HG03432 (cell line): ENCODE measurements at regions not wholly inside any gene's neighbourhood (a gene's known extent, or its start where the extent isn't known, plus 50 kb on each side); places are given as distances from the start of the nearest gene placed in this dataset.
"Not testable (repeated sequence)": the region's sequence is repeated elsewhere in the genome, so short reads cannot be mapped to it uniquely, and the experiment has no call there.

ENCODE experiments used
- ATAC-seq: cut with Tn5 transposase; IDR thresholded peaks from one replicate; pipeline ENCODE4 v1.9.1; 2021; ENCODE audit warnings: mild to moderate bottlenecking, moderate library complexity; ENCODE audit not compliant: unreplicated experiment

- no peak for ATAC-seq
Observed at GRCh38 chr19:31838163-31838815, 489.1 kb upstream of the TSHZ3 start.

- no peak for ATAC-seq
Observed at GRCh38 chr19:31840371-31840770, 491.1 kb upstream of the TSHZ3 start.

- no peak for ATAC-seq
Observed at GRCh38 chr19:31841755-31842154, 492.5 kb upstream of the TSHZ3 start.

- no peak for ATAC-seq
Observed at GRCh38 chr19:31863122-31863521, 482.3 kb upstream of the ZNF507 start.

- ATAC-seq: no peak
Observed at GRCh38 chr19:31874313-31874712, 471.1 kb upstream of the ZNF507 start.

GRCh38 chr19:31875591-31875990 is 469.8 kb upstream of the ZNF507 start:
- ATAC-seq: no peak

- ATAC-seq: no peak
Observed at GRCh38 chr19:31880283-31880682, 465.1 kb upstream of the ZNF507 start.

- no peak for ATAC-seq
Observed at GRCh38 chr19:31881988-31882387, 463.4 kb upstream of the ZNF507 start.

- no peak for ATAC-seq
Observed at GRCh38 chr19:31882709-31883108, 462.7 kb upstream of the ZNF507 start.

- no peak for ATAC-seq
Observed at GRCh38 chr19:31883296-31883990, 462.0 kb upstream of the ZNF507 start.

GRCh38 chr19:31885280-31885853 is 460.0 kb upstream of the ZNF507 start:
- no peak for ATAC-seq

- ATAC-seq: no peak
Observed at GRCh38 chr19:31890230-31890629, 455.2 kb upstream of the ZNF507 start.

GRCh38 chr19:31892060-31892459 is 453.4 kb upstream of the ZNF507 start:
- no peak for ATAC-seq

GRCh38 chr19:31893491-31893890 is 451.9 kb upstream of the ZNF507 start:
- not testable (repeated sequence) for ATAC-seq

GRCh38 chr19:31894451-31894850 is 451.0 kb upstream of the ZNF507 start:
- ATAC-seq: no peak

- ATAC-seq: no peak
Observed at GRCh38 chr19:31897292-31897691, 448.1 kb upstream of the ZNF507 start.

- ATAC-seq: no peak
Observed at GRCh38 chr19:31900991-31901390, 444.4 kb upstream of the ZNF507 start.

GRCh38 chr19:31902821-31903220 is 442.6 kb upstream of the ZNF507 start:
- no peak for ATAC-seq

- no peak for ATAC-seq
Observed at GRCh38 chr19:31903979-31904378, 441.4 kb upstream of the ZNF507 start.

GRCh38 chr19:31906111-31906871 is 439.1 kb upstream of the ZNF507 start:
- peak; percentile 69 for ATAC-seq

- ATAC-seq: no peak
Observed at GRCh38 chr19:31907661-31908060, 437.7 kb upstream of the ZNF507 start.

GRCh38 chr19:31908080-31908479 is 437.3 kb upstream of the ZNF507 start:
- ATAC-seq: no peak
